ENCODE measurements at regions not wholly inside any gene's neighbourhood (a gene's known extent, or its start where the extent isn't known, plus 50 kb on each side); places are given as distances from the start of the nearest gene placed in this dataset.

DNA sequence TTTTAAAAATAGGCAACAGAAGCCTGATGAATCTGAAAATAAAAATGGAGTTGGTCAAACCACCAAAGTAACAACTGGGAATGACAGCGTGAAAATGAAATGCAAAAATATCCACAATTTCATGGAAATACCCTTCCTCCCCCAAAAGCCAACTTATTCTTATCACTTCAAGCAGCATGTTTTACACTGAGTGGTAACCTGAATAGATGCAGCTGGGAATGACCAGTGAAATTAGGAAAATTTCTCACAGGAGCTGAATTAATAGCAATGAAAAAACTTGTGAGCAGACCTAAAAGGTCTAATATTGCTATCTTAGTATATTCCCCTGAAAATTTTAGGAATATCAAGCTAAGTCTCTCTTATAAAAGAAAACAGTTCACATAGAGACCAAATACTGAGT lies 239.0 kb downstream of the PCDH18 start:
- Histone ChIP-seq H3K9me3 (ENCODE audit: control insufficient read depth, low read length) (no peaks in the 10 kb centered on the region), H3K4me1 (ENCODE audit: control insufficient read depth, insufficient read depth, low read length) (no peaks in the 10 kb centered on the region), H3K27ac (ENCODE audit: insufficient read depth, low read depth, low read length, poor library complexity, severe bottlenecking) (no peak overlapping the region), H3K4me3 (ENCODE audit: insufficient read depth, low read depth, low read length) (no peak overlapping the region), H3K27me3 (ENCODE audit: control insufficient read depth, insufficient read depth, low read length, poor library complexity, severe bottlenecking) (no peaks in the 10 kb centered on the region), H3K36me3 (ENCODE audit: control insufficient read depth, insufficient read depth, low read length) (no peaks in the 10 kb centered on the region)
- 88 to 100% methylated on average over 1 of the region's 1 CpG for WGBS, 2 experiments

DNA sequence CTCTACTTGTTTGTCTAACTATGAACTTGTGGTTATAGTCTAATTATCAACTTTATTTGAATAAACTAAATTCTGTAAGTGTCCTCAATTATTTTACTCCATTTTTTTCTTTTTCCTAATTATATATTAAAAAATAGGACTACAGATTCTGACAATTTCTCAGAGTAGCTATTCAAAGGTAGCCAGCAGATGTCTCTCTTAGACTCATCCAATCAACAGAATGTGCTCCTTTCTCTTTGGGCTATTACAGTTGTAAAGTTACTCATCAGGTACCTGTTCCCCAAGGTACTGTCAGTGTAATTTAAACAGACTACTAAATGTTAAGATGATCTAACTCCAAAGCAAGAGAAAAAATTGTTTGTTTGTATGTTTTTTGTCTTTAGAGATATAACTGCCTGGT lies 248.6 kb downstream of the PCDH18 start:
- Histone ChIP-seq H3K4me1 (ENCODE audit: control insufficient read depth, insufficient read depth, low read length) (no peaks in the 10 kb centered on the region), H3K27ac (ENCODE audit: insufficient read depth, low read depth, low read length, poor library complexity, severe bottlenecking) (no peak overlapping the region), H3K4me3 (ENCODE audit: insufficient read depth, low read depth, low read length) (no peak overlapping the region), H3K36me3 (ENCODE audit: control insufficient read depth, insufficient read depth, low read length) (no peaks in the 10 kb centered on the region), H3K27me3 (ENCODE audit: control insufficient read depth, insufficient read depth, low read length, poor library complexity, severe bottlenecking) (no peaks in the 10 kb centered on the region), H3K9me3 (ENCODE audit: control insufficient read depth, low read length) (no peaks in the 10 kb centered on the region)

DNA sequence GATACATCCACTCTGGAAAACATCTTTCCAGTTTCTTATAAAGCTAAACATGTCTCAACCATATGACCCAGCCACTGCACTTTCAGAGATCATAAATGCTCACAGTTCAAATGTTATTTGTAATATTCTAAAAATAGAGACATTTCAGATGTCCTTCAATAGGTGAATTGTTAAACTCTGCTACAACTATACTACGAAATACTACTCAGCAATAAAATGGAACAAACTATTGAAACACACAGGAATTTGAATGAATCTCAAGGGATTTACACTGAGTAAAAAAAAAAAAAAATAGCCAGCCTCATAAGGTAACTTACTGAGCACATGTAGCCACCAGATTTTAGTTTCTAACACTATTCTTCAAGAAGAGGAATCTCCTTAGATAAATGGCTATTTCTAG lies 253.9 kb downstream of the PCDH18 start:
- no peaks in the 10 kb centered on the region for H3K9me3 ChIP-seq (ENCODE audit: control insufficient read depth, low read length)
- WGBS, 2 experiments: 100% methylated on average over 1 of the region's 1 CpG; no CpG with 5 or more reads in 1 of the 2 experiments
- H3K36me3 ChIP-seq (ENCODE audit: control insufficient read depth, insufficient read depth, low read length): no peaks in the 10 kb centered on the region
- H3K27ac ChIP-seq (ENCODE audit: insufficient read depth, low read depth, low read length, poor library complexity, severe bottlenecking): no peak overlapping the region
- no peaks in the 10 kb centered on the region for H3K27me3 ChIP-seq (ENCODE audit: control insufficient read depth, insufficient read depth, low read length, poor library complexity, severe bottlenecking)
- no peaks in the 10 kb centered on the region for H3K4me1 ChIP-seq (ENCODE audit: control insufficient read depth, insufficient read depth, low read length)
- no peak overlapping the region for H3K4me3 ChIP-seq (ENCODE audit: insufficient read depth, low read depth, low read length)

- H3K4me1 ChIP-seq (ENCODE audit: control insufficient read depth, insufficient read depth, low read length): no peaks in the 10 kb centered on the region
- WGBS, 2 experiments: 95 to 100% methylated on average over 1 of the region's 1 CpG
- H3K27me3 ChIP-seq (ENCODE audit: control insufficient read depth, insufficient read depth, low read length, poor library complexity, severe bottlenecking): no peaks in the 10 kb centered on the region
- no peak overlapping the region for H3K4me3 ChIP-seq (ENCODE audit: insufficient read depth, low read depth, low read length)
- H3K27ac ChIP-seq (ENCODE audit: insufficient read depth, low read depth, low read length, poor library complexity, severe bottlenecking): no peak overlapping the region
- H3K36me3 ChIP-seq (ENCODE audit: control insufficient read depth, insufficient read depth, low read length): no peaks in the 10 kb centered on the region
- no peaks in the 10 kb centered on the region for H3K9me3 ChIP-seq (ENCODE audit: control insufficient read depth, low read length)
Observed at GRCh38 chr4:137274404-137274803, 257.9 kb downstream of the PCDH18 start.

DNA sequence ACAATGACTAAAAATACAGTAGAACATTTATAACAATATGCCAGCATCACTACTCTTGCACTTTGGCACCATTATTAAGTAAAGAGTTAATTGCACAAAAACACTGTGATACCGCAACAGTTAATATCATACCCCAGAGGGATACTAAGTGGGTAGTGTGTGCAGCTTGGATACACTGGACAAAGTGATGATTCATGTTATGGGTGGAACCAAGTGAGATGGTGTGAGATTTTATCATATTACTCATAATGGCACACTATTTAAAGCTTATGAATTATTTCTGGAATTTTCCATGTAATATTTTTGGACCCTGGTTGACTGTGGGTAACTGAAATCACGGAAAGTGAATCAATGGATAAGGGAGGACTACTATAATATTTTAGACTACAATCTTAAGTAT lies 265.3 kb downstream of the PCDH18 start:
- Histone ChIP-seq H3K4me1 (ENCODE audit: control insufficient read depth, insufficient read depth, low read length) (no peaks in the 10 kb centered on the region), H3K36me3 (ENCODE audit: control insufficient read depth, insufficient read depth, low read length) (no peaks in the 10 kb centered on the region), H3K27ac (ENCODE audit: insufficient read depth, low read depth, low read length, poor library complexity, severe bottlenecking) (no peak overlapping the region), H3K9me3 (ENCODE audit: control insufficient read depth, low read length) (no peaks in the 10 kb centered on the region), H3K4me3 (ENCODE audit: insufficient read depth, low read depth, low read length) (no peak overlapping the region), H3K27me3 (ENCODE audit: control insufficient read depth, insufficient read depth, low read length, poor library complexity, severe bottlenecking) (no peaks in the 10 kb centered on the region)
- 88% methylated on average over 1 of the region's 2 CpGs; no CpG with 5 or more reads in 1 of the 2 experiments for WGBS, 2 experiments

DNA sequence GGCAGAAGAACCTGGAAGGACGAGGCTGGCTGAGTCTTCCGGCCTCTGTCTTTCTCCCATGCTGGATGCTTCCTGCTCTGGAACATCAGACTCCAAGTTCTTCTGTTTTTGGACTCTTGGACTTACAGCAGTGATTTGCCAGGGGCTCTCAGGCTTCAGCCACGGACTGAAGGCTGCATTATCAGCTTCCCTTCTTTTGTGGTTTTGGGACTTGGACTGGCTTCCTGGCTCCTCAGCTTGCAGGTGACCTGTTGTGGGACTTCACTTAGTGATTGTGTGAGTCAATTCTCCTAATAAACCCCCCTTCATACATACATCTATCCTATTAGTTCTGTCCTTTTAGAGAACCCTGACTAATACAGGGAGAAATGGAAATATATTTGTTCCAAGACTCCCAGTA lies 265.8 kb downstream of the PCDH18 start:
- Histone ChIP-seq H3K27ac (ENCODE audit: insufficient read depth, low read depth, low read length, poor library complexity, severe bottlenecking) (no peak overlapping the region), H3K27me3 (ENCODE audit: control insufficient read depth, insufficient read depth, low read length, poor library complexity, severe bottlenecking) (no peaks in the 10 kb centered on the region), H3K9me3 (ENCODE audit: control insufficient read depth, low read length) (no peaks in the 10 kb centered on the region), H3K4me3 (ENCODE audit: insufficient read depth, low read depth, low read length) (no peak overlapping the region), H3K36me3 (ENCODE audit: control insufficient read depth, insufficient read depth, low read length) (no peaks in the 10 kb centered on the region), H3K4me1 (ENCODE audit: control insufficient read depth, insufficient read depth, low read length) (no peaks in the 10 kb centered on the region)
- WGBS, 2 experiments: 89 to 91% methylated on average over 3 of the region's 3 CpGs

GRCh38 chr4:137263206-137263605 lies 269.1 kb downstream of the PCDH18 start:
- H3K4me1 ChIP-seq (ENCODE audit: control insufficient read depth, insufficient read depth, low read length): no peaks in the 10 kb centered on the region
- no peak overlapping the region for H3K4me3 ChIP-seq (ENCODE audit: insufficient read depth, low read depth, low read length)
- H3K27me3 ChIP-seq (ENCODE audit: control insufficient read depth, insufficient read depth, low read length, poor library complexity, severe bottlenecking): no peaks in the 10 kb centered on the region
- H3K27ac ChIP-seq (ENCODE audit: insufficient read depth, low read depth, low read length, poor library complexity, severe bottlenecking): no peak overlapping the region
- 76 to 83% methylated on average over 3 of the region's 3 CpGs for WGBS, 2 experiments
- no peaks in the 10 kb centered on the region for H3K9me3 ChIP-seq (ENCODE audit: control insufficient read depth, low read length)
- H3K36me3 ChIP-seq (ENCODE audit: control insufficient read depth, insufficient read depth, low read length): no peaks in the 10 kb centered on the region

GRCh38 chr4:137253949-137254348 lies 278.3 kb downstream of the PCDH18 start:
- H3K9me3 ChIP-seq (ENCODE audit: control insufficient read depth, low read length): no peaks in the 10 kb centered on the region
- no peaks in the 10 kb centered on the region for H3K27me3 ChIP-seq (ENCODE audit: control insufficient read depth, insufficient read depth, low read length, poor library complexity, severe bottlenecking)
- H3K4me1 ChIP-seq (ENCODE audit: control insufficient read depth, insufficient read depth, low read length): no peaks in the 10 kb centered on the region
- H3K36me3 ChIP-seq (ENCODE audit: control insufficient read depth, insufficient read depth, low read length): no peaks in the 10 kb centered on the region
- H3K27ac ChIP-seq (ENCODE audit: insufficient read depth, low read depth, low read length, poor library complexity, severe bottlenecking): no peak overlapping the region
- no peak overlapping the region for H3K4me3 ChIP-seq (ENCODE audit: insufficient read depth, low read depth, low read length)

DNA sequence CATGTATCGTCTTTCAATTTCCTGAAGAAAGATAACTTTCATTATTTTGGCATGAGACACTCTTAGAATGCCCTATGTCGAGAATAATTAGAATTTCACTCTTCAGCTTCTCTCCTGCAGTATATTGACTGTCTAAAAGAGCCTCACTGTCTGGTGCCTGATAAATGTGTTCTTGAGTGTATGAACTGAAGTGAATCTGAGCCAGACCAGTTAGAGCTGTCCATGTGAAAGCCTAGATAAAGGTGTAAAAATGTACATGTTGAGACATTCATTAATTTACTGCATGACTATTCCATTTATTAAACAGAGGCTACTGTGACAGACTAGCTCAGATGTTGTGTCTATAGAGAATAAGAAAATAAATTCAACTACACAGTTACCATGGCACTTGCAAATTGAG lies 283.2 kb downstream of the PCDH18 start:
- Histone ChIP-seq H3K4me1 (ENCODE audit: control insufficient read depth, insufficient read depth, low read length) (peaks cover 4% of the 10 kb centered on the region), H3K27ac (ENCODE audit: insufficient read depth, low read depth, low read length, poor library complexity, severe bottlenecking) (no peak overlapping the region), H3K27me3 (ENCODE audit: control insufficient read depth, insufficient read depth, low read length, poor library complexity, severe bottlenecking) (no peaks in the 10 kb centered on the region), H3K4me3 (ENCODE audit: insufficient read depth, low read depth, low read length) (no peak overlapping the region), H3K36me3 (ENCODE audit: control insufficient read depth, insufficient read depth, low read length) (no peaks in the 10 kb centered on the region), H3K9me3 (ENCODE audit: control insufficient read depth, low read length) (no peaks in the 10 kb centered on the region)
- WGBS, 2 experiments: 89 to 96% methylated on average over 2 of the region's 2 CpGs

GRCh38 chr4:137238456-137239162 lies 293.7 kb downstream of the PCDH18 start:
- Histone ChIP-seq H3K9me3 (ENCODE audit: control insufficient read depth, low read length) (no peaks in the 10 kb centered on the region), H3K4me1 (ENCODE audit: control insufficient read depth, insufficient read depth, low read length) (no peaks in the 10 kb centered on the region), H3K27ac (ENCODE audit: insufficient read depth, low read depth, low read length, poor library complexity, severe bottlenecking) (no peak overlapping the region), H3K27me3 (ENCODE audit: control insufficient read depth, insufficient read depth, low read length, poor library complexity, severe bottlenecking) (no peaks in the 10 kb centered on the region), H3K4me3 (ENCODE audit: insufficient read depth, low read depth, low read length) (no peak overlapping the region), H3K36me3 (ENCODE audit: control insufficient read depth, insufficient read depth, low read length) (no peaks in the 10 kb centered on the region)
- 93 to 95% methylated on average over 5 of the region's 6 CpGs for WGBS, 2 experiments

- WGBS, 2 experiments: no CpG with 5 or more reads among the region's 2 CpGs
Observed at GRCh38 chr4:137226900-137227299, 305.4 kb downstream of the PCDH18 start.

More at GRCh38 chr4:137226900-137227299, 305.4 kb downstream of the PCDH18 start:
- H3K4me1 ChIP-seq (ENCODE audit: control insufficient read depth, insufficient read depth, low read length): no peaks in the 10 kb centered on the region
- H3K36me3 ChIP-seq (ENCODE audit: control insufficient read depth, insufficient read depth, low read length): no peaks in the 10 kb centered on the region
- no peak overlapping the region for H3K27ac ChIP-seq (ENCODE audit: insufficient read depth, low read depth, low read length, poor library complexity, severe bottlenecking)
- H3K27me3 ChIP-seq (ENCODE audit: control insufficient read depth, insufficient read depth, low read length, poor library complexity, severe bottlenecking): no peaks in the 10 kb centered on the region
- H3K4me3 ChIP-seq (ENCODE audit: insufficient read depth, low read depth, low read length): no peak overlapping the region
- no peaks in the 10 kb centered on the region for H3K9me3 ChIP-seq (ENCODE audit: control insufficient read depth, low read length)
